GM21390 (cell line): ENCODE measurements at regions not wholly inside any gene's neighbourhood (a gene's known extent, or its start where the extent isn't known, plus 50 kb on each side); places are given as distances from the start of the nearest gene placed in this dataset.
"Not testable (repeated sequence)": the region's sequence is repeated elsewhere in the genome, so short reads cannot be mapped to it uniquely, and the experiment has no call there.

Experiments
- ATAC-seq: cut with Tn5 transposase; IDR thresholded peaks from one replicate; pipeline ENCODE4 v1.9.1; 2021; ENCODE audit not compliant: unreplicated experiment

DNA sequence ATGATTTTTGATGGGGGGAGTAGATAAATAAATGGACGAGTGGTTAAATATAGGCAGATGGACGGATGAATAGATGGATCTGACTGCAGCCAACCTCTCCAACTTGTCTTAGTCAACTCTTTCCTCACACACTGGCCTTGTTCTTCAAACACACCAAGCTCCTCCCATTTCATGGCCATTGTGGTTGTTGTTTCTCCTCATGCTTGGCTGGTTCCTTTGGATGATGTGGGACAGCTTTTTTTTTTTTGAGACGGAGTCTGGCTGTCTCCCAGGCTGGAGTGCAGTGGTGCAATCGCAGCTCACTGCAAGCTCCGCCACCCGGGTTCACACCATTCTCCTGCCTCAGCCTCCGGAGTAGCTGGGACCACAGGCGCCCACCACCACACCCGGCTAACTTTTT, 155.2 kb downstream of the ZNF281 start:
- not testable (repeated sequence) for ATAC-seq

DNA sequence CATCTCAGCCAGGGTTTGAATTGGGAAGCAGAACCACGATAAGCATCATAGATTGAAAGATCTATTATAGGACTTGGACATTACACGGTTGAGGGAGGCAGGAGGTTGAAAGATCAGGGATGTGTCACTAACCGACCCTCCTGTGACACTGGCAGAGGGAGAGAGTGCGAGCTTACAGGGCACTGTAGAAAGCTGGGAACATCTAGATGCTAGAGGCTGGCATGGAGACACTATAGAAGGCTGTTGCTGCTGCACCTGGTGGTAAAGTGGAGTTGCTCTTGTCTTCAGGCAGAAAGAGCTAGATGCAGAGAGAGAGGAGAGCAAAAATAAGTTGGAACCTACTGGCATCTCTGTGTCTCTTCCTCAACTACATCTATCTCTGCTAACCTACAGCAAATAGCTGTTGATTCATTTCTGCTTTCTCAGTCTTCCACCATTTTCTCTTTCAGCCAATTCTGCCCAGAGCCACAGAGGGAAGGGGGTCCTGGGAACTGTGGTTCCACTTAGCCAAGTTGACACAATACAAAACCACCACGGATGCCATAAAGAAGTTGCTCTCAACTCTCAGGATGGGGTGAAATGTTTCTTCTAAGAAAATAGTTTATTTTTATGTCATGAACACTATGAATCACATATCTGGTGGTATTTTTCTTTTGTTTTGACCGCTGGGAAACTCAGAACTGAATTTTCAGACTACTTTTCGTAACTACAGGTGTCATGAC, 155.9 kb downstream of the ZNF281 start:
- peak; percentile 67 for ATAC-seq

DNA sequence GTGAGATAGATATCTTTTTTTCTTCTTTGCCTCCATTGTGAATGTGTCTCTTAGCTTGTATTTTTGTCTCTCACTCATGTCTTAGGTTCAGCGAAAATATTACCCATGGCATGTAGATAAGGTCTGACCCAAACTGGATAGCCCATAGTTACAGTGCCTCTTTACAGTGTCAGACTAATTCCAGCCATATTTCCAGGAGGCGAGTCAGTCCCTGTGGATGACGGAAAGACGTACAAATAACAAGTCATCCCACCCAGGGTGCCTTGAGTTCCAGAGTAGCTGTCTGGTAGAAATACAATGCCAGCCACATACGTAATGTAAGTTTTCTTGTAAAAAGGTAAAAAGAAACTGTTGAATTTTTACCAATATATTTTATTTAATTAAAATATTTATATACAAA, 157.3 kb downstream of the ZNF281 start:
- no peak for ATAC-seq

DNA sequence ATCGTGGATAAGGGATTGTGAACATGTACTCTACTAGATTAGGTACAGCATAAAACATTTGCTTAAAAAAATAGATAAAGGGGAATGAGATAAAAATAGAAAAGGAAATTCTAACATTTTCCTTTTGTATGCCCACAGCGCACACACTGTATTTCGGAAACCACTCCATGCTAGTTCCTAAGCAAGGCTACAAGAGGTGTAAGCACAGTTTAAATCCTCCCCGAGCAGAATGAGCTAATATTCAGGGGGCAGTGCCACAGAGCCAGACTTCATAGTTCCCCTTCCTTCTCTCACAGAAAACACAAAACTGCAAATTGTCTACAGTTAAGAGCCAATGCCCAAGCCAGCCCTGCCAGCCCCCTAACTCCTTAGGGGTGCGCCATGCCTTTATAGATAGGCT, 159.4 kb downstream of the ZNF281 start:
- ATAC-seq, result no peak

DNA sequence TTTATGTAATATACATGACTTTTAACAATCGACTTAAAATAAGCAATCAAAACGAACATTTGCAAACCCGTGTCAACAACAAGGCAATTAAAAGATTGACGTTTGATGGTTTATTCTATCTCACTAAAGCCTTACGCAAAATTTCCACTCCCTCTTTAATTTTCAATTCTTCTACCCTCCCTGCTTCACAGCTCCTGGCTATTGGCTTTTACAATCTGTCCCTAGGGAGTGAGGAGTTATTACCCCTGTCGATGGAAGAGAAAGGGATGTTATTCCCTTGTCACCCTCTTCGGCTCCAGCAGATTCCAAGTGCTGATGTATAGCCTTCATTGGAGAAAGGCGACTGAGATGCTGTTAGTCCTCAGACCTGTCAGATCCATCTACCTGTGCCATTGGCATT, 161.3 kb downstream of the ZNF281 start:
- no peak for ATAC-seq

DNA sequence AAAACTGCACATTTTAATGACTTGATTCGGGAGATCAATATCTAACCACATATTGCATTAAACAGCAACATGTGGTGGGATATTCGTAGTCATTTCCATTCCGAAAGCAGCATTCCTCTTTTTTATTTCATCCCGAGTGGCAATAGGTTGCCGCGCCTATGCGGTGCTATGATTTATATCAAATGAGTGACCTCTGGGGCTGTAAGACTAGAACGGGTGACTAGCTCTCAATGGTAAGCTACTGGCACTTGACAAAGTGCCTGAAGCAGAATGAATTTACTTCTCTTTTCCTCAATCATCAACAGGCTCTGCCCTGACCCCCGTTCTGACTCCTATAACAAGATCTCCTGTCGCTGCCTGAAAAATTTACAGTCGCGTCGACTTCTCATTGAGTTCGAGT, 162.3 kb downstream of the ZNF281 start:
- ATAC-seq, result no peak

DNA sequence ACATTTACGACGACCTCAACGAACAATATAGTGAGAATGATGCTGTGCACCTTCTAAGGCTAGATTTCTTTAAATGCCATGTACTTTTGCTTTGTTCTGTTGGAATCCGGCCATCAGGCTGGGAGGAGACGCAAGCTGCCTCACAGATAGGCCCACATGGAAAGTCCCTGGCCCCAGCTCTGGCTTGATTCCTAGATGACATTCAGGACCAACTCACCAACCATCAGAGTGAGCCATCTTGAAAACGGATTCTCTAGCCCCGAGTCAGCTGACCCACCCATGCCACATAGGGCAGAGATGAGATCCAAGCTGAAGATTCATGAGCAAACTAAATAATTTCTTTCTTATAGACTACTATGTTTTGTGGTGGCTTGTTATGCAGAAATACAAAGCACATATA, 164.4 kb downstream of the ZNF281 start:
- no peak for ATAC-seq

DNA sequence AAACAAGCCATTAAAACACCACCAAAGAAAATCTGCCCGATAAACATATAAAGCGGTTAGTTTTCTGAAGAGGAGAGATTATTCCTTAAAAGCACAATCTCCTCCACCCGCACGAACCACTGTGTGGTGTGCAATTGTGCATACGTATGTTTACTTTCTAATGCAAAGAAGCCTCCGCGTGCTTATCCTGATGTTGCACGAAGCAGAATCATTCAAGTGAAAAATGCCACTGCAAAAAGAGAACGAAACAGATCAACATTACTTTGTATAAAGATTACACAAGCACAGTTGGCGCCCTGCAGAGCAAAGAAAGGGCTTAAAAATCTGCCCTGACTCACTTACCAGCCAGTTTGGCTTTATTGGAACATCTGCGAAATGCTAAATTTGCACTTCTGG, 166.8 kb downstream of the ZNF281 start:
- no peak for ATAC-seq

DNA sequence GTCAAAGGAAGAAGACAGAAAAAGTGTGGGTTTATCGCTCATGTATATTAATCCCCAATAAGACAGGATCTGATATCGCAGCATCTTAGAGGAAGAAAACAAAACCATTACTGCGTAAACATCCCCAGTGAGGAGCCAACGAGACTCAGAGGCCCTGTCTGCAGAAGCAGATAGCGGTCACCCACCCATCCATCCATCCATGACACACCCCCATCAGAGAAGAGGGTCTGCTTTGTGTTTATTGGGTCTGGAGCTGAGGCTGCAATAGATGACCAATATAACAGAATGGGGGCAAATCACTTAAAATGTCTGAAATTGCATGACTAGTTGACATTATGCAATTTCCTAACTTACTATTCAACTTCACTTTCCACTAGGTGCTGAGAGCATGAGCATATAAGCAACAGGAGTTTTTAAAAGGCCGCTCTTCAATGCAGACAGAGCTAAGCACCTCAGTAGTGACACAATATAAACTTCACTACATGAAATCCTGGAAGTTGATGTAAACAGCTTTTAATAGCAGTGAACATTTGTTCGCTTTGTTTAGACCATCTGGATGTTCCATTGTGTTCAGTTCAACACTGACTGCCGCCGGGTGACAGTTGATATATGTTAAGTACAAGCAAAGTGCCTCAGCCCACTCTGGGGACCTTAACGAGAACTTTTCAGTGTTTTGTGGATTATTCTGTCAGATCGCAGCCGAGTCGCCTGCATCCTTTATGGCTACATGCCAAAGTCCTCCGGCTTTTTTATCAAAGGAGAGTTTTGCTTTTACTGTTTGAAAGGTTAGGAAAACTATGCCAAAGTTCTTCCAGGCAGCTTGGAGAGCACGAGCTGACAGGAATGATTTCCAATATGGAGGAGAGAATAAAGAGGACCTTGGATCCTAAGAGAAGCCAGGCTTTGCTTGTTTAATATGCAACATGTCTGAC, 167.5 kb downstream of the ZNF281 start:
- ATAC-seq, result no peak

DNA sequence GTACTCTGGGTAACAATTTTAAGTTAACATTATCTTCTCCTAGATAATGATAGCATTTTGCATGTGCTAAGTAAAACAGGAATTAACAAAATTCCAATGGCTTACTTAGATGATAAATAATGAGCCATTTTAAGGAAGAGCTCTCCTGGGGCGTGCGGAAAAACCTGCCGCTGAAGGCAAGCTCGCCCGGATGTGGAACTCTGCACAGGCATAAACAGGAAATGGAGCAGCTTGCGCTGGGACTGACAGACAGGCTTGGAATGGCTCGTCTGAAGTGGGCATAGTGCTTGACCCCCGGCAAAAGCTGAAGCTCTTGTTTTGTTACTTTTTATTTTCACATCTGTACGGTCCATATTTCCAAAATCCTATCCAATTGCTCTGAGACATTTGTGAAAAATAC, 169.2 kb downstream of the ZNF281 start:
- no peak for ATAC-seq

DNA sequence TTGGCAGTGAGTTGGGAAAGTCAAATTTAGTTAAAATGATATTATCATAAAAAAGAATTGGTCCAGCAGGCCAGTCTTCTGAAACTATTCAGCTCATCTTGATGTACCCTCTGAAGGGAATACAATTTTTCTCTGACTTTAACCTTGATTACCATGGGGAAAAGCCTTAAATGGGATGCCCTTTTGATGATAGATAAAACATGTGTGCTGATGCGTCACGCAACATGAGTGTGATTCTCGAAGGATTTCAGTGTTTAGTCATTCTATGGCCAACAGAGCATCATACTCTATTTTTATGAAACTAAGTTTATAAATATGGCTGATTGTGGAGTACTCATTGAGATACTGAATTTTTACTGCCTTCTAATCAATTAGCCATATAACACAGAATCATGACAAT, 171.5 kb downstream of the ZNF281 start:
- ATAC-seq, result no peak

DNA sequence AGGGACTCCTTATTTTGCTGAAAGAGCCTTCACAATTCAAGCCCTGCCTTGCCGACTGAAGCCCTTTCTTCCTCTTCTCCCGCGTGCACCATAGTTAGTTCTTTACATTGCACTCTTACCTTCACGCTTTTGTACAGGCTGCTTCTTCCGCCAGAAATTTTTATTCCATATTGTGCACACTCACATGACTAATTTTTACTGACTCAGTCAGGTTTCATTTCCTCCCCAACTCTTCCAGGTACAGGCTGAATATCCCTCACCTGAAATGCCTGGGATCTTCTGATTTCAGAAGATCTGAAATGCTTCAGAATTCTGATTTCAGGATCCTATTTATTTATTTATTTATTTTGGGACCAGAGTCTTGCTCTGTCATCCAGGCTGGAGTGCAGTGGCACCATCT, 172.8 kb downstream of the ZNF281 start:
- ATAC-seq, result no peak

DNA sequence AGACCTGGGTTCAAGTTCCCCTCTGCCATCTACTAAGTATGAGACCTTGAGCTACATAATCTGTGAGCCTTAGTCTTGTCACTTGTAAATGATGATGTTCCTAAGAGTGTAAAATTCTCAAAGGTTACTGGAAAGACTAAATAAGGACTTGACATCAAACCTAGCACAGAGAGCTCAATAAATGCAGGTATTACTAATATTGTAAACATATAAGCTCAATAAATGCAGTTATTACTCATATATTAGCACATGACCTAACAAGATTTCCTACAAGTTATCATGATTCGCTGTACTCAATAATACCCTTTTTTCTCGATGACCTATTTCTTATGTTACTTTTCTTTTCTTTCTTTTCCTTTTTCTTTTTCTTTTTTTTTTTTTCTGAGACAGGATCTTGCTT, 174.9 kb downstream of the ZNF281 start:
- ATAC-seq, result no peak

DNA sequence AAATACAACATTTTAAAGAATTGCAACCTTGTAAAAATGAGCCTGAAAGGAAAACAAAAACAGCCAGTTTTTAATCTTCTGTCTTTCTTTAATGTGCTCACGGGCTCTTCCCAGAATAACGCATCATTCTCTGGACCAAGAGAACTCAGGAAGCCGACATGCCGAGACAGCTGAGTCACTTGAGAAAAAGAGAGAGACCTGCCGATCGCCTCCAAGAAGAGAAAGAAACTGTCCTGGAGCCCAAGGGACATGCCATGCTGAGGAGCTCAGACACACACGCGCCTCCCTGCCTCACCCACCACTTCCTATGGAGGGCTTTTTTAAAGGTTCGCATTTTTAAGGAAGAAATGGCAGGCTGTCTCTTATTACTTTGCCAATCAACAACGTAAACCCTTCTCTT, 176.4 kb downstream of the ZNF281 start:
- no peak for ATAC-seq

DNA sequence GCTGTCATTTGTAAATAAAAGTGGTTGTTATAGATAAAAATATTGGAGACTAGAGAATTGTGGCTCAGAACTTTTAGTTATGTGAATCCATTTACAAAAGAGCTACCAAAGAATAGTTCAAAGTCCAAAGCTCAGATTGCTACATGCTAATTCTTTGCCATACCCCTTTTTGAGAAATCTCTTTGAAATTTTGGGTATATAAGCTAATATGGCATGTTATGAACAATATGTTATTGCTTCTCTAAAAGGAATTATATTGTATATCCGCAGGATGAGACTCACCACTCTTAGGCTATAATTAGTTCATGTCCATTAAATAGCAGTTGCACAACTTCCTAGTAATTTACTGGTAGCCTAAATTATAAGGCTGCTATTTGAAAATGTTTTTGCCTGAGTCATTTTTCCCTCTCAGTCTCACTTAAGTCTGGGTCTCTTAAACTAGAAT, 178.0 kb downstream of the ZNF281 start:
- no peak for ATAC-seq

DNA sequence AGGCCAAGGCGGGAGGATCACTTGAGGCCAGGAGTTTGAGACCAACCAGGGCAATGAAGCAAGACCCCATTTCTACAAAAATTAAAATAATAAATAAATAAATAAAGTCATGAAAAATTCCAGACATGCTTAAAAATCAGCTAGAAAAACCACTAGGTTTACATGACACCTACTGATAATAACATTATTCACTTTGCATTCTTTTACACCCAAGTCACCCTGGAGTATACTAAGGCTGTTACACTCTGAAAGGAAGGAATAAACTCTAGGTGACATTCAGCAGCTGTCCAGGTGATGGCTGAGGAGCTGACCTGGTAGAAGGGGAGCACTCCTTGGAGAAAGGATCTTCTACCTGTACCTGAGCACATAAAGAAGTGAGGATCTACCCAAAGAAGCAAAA, 179.2 kb downstream of the ZNF281 start:
- no peak for ATAC-seq

DNA sequence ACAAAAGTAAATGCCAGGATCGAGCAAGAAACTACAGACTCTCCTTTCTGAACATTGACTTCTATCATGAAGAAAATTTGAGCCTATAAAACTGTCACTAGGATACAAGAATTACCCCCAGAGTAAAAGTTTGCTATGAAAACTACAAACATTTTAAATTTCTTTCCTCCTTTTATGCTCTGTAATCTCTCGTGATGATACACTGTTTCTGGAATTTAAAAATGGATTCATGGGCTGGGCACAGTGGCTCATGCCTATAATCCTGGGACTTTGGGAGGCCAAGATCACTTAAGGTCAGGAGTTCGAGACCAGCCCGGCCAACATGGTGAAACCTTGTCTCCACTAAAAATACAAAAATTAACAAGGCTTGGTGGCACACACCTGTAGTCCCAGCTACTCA, 181.3 kb downstream of the ZNF281 start:
- ATAC-seq, result no peak

DNA sequence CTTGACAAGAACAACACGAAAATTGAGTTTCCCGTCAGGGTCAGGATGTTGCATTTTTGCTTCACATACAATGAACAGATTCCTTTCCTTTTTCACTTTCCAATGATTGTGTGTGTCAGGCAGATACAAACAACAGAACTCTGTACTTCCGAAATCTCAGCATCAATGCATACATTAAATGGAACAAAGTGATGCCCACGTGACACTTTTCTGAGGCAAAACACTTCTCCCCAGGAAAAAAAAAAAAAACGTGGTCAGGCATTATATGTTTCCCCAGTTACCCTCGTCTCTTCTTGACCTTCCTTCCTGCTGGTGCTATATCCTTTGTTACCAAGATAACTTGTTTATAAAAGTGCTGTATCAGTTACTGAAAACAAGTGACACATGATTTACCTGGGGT, 181.8 kb downstream of the ZNF281 start:
- ATAC-seq, result no peak
